Mesenchymal stem cell (in vitro differentiated cells and primary cell): ENCODE measurements at regions not wholly inside any gene's neighbourhood (a gene's known extent, or its start where the extent isn't known, plus 50 kb on each side); places are given as distances from the start of the nearest gene placed in this dataset.
A peak's percentile ranks its signal among the peaks of the same experiment; 100 is the strongest.

Experiments
- DNase-seq: peaks from one replicate; pipeline ENCODE4 v3.0.0-alpha.2; 2013
- H2AFZ ChIP-seq: one replicate; pipeline ENCODE4 v1.6.1; 2013; ENCODE audit warnings: low read depth, mild to moderate bottlenecking, control low read depth, inconsistent platforms, low read length, moderate library complexity
- H2AK5ac ChIP-seq: 2 replicates; pipeline ENCODE4 v1.6.1; 2013; ENCODE audit warnings: low read length, moderate library complexity, mild to moderate bottlenecking, inconsistent platforms; ENCODE audit not compliant: severe bottlenecking
- H2BK120ac ChIP-seq: one replicate; pipeline ENCODE4 v1.6.1; 2013; ENCODE audit warnings: low read depth, mild to moderate bottlenecking, inconsistent platforms, low read length, moderate library complexity
- H2BK12ac ChIP-seq, 2 experiments: one replicate each; pipeline ENCODE4 v1.6.1; 2013; ENCODE audit warnings: inconsistent platforms in 2 of 2, low read length in 2 of 2, mild to moderate bottlenecking in 2 of 2, moderate library complexity in 2 of 2, control low read depth in 1 of 2
- H2BK15ac ChIP-seq: one replicate; pipeline ENCODE4 v1.6.1; 2013; ENCODE audit warnings: mild to moderate bottlenecking, low read depth, inconsistent platforms; ENCODE audit not compliant: poor library complexity, severe bottlenecking
- H2BK5ac ChIP-seq: 2 replicates; pipeline ENCODE4 v1.6.1; 2013; ENCODE audit warnings: low read depth, mild to moderate bottlenecking, low read length, control low read depth, inconsistent platforms; ENCODE audit not compliant: poor library complexity, severe bottlenecking
- H3K14ac ChIP-seq, 2 experiments: one replicate each; pipeline ENCODE4 v1.6.1; 2013; ENCODE audit warnings: inconsistent platforms in 2 of 2, low read length in 2 of 2, control low read depth in 1 of 2, mild to moderate bottlenecking in 1 of 2, moderate library complexity in 1 of 2
- H3K18ac ChIP-seq, 2 experiments: one replicate each; pipeline ENCODE4 v1.6.1; 2013; ENCODE audit warnings: inconsistent platforms in 2 of 2, low read length in 2 of 2, control low read depth in 1 of 2, low read depth in 1 of 2, mild to moderate bottlenecking in 1 of 2
- H3K23ac ChIP-seq, 2 experiments: one replicate each; pipeline ENCODE4 v1.6.1; 2013; ENCODE audit warnings: inconsistent platforms in 2 of 2, low read length in 2 of 2, mild to moderate bottlenecking in 2 of 2, moderate library complexity in 2 of 2, control low read depth in 1 of 2
- H3K27ac ChIP-seq: 2 replicates; pipeline ENCODE4 v1.5.1; 2013; ENCODE audit warnings: mild to moderate bottlenecking, moderate library complexity, low read length, control low read depth, inconsistent platforms; ENCODE audit not compliant: poor library complexity, severe bottlenecking
- H3K27me3 ChIP-seq, 2 experiments: 2 replicates each; pipeline versions ENCODE4 v1.6.1 to v1.7.0; 2013; ENCODE audit warnings: low read length in 2 of 2, mild to moderate bottlenecking in 2 of 2, moderate library complexity in 2 of 2, control low read depth in 1 of 2, inconsistent platforms in 1 of 2; ENCODE audit not compliant: control insufficient read depth in 1 of 2, insufficient read depth in 1 of 2
- H3K36me3 ChIP-seq, 2 experiments: 2 replicates each; pipeline versions ENCODE4 v1.6.1 to v1.7.0; 2013; ENCODE audit warnings: low read length in 2 of 2, control low read depth in 1 of 2, inconsistent platforms in 1 of 2, low read depth in 1 of 2, mild to moderate bottlenecking in 1 of 2; ENCODE audit not compliant: insufficient read depth in 2 of 2, control insufficient read depth in 1 of 2
- H3K4ac ChIP-seq, 2 experiments: one replicate each; pipeline ENCODE4 v1.6.1; 2013; ENCODE audit warnings: inconsistent platforms in 2 of 2, low read length in 2 of 2, mild to moderate bottlenecking in 2 of 2, moderate library complexity in 2 of 2, control low read depth in 1 of 2, low read depth in 1 of 2
- H3K4me1 ChIP-seq: 2 replicates; pipeline ENCODE4 v1.6.1; 2013; ENCODE audit warnings: low read depth, low read length, control low read depth; ENCODE audit not compliant: control insufficient read depth, insufficient read depth
- H3K4me2 ChIP-seq: 2 replicates; pipeline ENCODE4 v1.6.1; 2013; ENCODE audit warnings: low read length, mild to moderate bottlenecking, inconsistent platforms; ENCODE audit not compliant: poor library complexity, severe bottlenecking
- H3K4me3 ChIP-seq, 2 experiments: 2 replicates each; pipeline versions ENCODE4 v1.5.1 to v1.7.0; 2013; ENCODE audit warnings: low read length in 2 of 2, mild to moderate bottlenecking in 2 of 2, control low read depth in 1 of 2, low read depth in 1 of 2; ENCODE audit not compliant: insufficient read depth in 1 of 2
- H3K79me1 ChIP-seq: replicated peaks from 2 replicates; pipeline ENCODE4 v1.6.1; 2013; ENCODE audit warnings: mild to moderate bottlenecking, control low read depth, low read length, inconsistent platforms; ENCODE audit not compliant: poor library complexity, severe bottlenecking
- H3K9ac ChIP-seq: 2 replicates; pipeline ENCODE4 v1.7.0; 2013; ENCODE audit warnings: mild to moderate bottlenecking, low read length, moderate library complexity
- H3K9me3 ChIP-seq: 2 replicates; pipeline ENCODE4 v1.7.0; 2013; ENCODE audit warnings: mild to moderate bottlenecking, low read length; ENCODE audit not compliant: control insufficient read depth
- H4K8ac ChIP-seq: one replicate; pipeline ENCODE4 v1.6.1; 2013; ENCODE audit warnings: inconsistent platforms, mild to moderate bottlenecking, low read length, moderate library complexity
- H4K91ac ChIP-seq: one replicate; pipeline ENCODE4 v1.6.1; 2013; ENCODE audit warnings: mild to moderate bottlenecking, low read length, inconsistent platforms
- WGBS: methylation state at CpG from one replicate; pipeline ENCODE4 v1.1.7; 2013; ENCODE audit warnings: mixed read lengths; 5-methylcytosine and 5-hydroxymethylcytosine counted together

GRCh38 chr19:31671411-31672035 lies 322.3 kb upstream of the TSHZ3 start:
- 85% methylated on average over 7 of the region's 10 CpGs for WGBS
- Histone ChIP-seq H3K27me3 (peaks cover 0 to 3% of the 10 kb centered on the region in 2 experiments), H3K23ac (no peak overlapping the region), H3K27ac (no peak overlapping the region), H4K91ac (no peak overlapping the region), H2BK12ac (no peak overlapping the region), H2BK15ac (no peak overlapping the region), H3K14ac (no peak overlapping the region), H3K4me3 (no peak overlapping the region), H3K4me1 (no peaks in the 10 kb centered on the region), H3K9me3 (no peaks in the 10 kb centered on the region), H2BK120ac (no peak overlapping the region), H3K18ac (no peak overlapping the region), H2BK5ac (no peak overlapping the region), H4K8ac (no peak overlapping the region), H3K4me2 (no peak overlapping the region), H3K9ac (no peak overlapping the region), H3K79me1 (no peaks in the 10 kb centered on the region), H3K36me3 (no peaks in the 10 kb centered on the region), H3K4ac (no peak overlapping the region), H2AFZ (no peak overlapping the region), H2AK5ac (no peak overlapping the region)
- DNase-seq = no peak

GRCh38 chr19:31674503-31675192 lies 325.4 kb upstream of the TSHZ3 start:
- no peaks in the 10 kb centered on the region for H3K79me1 ChIP-seq
- peak overlapping the region; percentile 33 to 59 for H3K18ac ChIP-seq
- peak overlapping the region; percentile 30 for H3K9ac ChIP-seq
- peak overlapping the region; percentile 61 for H2BK120ac ChIP-seq
- H3K4me1 ChIP-seq = no peaks in the 10 kb centered on the region
- peak; percentile 38 for DNase-seq
- H3K27ac ChIP-seq = no peak overlapping the region
- no peak overlapping the region for H2AK5ac ChIP-seq
- H4K91ac ChIP-seq = no peak overlapping the region
- H2AFZ ChIP-seq = no peak overlapping the region
- peak overlapping the region; percentile 2 for H4K8ac ChIP-seq
- H3K36me3 ChIP-seq = no peaks in the 10 kb centered on the region
- no peaks in the 10 kb centered on the region for H3K9me3 ChIP-seq
- no peak overlapping the region for H3K4me3 ChIP-seq
- no peak overlapping the region for H3K4me2 ChIP-seq
- H3K23ac ChIP-seq = no peak overlapping the region
- 37% methylated on average over 10 of the region's 11 CpGs for WGBS
- H2BK5ac ChIP-seq = no peak overlapping the region
- H3K27me3 ChIP-seq = no peaks in the 10 kb centered on the region
- no peak overlapping the region for H3K4ac ChIP-seq
- no peak overlapping the region for H2BK15ac ChIP-seq
- no peak overlapping the region for H2BK12ac ChIP-seq
- H3K14ac ChIP-seq = no peak overlapping the region

- Histone ChIP-seq H3K79me1 (no peaks in the 10 kb centered on the region), H3K9me3 (no peaks in the 10 kb centered on the region), H3K27ac (no peak overlapping the region), H2BK5ac (no peak overlapping the region), H2BK120ac (peak overlapping the region; percentile 77), H3K18ac (peak overlapping the region; percentile 19 to 55), H2BK15ac (peak overlapping the region; percentile 69), H3K4me3 (no peak overlapping the region), H3K14ac (peak overlapping the region in 1 of 2 experiments; percentile 6), H3K23ac (no peak overlapping the region), H3K4ac (peak overlapping the region in 1 of 2 experiments; percentile 4), H2AFZ (no peak overlapping the region), H3K27me3 (no peaks in the 10 kb centered on the region), H2AK5ac (no peak overlapping the region), H4K8ac (peak overlapping the region; percentile 64), H3K4me1 (no peaks in the 10 kb centered on the region), H3K4me2 (no peak overlapping the region), H4K91ac (peak overlapping the region; percentile 61), H2BK12ac (peak overlapping the region; percentile 29 to 66), H3K36me3 (no peaks in the 10 kb centered on the region), H3K9ac (no peak overlapping the region)
- peak; percentile 70 for DNase-seq
- WGBS = 14% methylated on average over 6 of the region's 10 CpGs
Observed at GRCh38 chr19:31675193-31675913, 326.1 kb upstream of the TSHZ3 start.
